HG03354 (cell line): ENCODE measurements at regions not wholly inside any gene's neighbourhood (a gene's known extent, or its start where the extent isn't known, plus 50 kb on each side); places are given as distances from the start of the nearest gene placed in this dataset.

Source experiments
- ATAC-seq: cut with Tn5 transposase; IDR thresholded peaks from one replicate; pipeline ENCODE4 v1.9.1; 2021; ENCODE audit warnings: mild to moderate bottlenecking; ENCODE audit not compliant: unreplicated experiment, poor library complexity, severe bottlenecking

- no peak for ATAC-seq
Measured at GRCh38 chr5:156124708-156125107, 202.3 kb upstream of the SGCD start.

GRCh38 chr5:156125118-156125517, 201.8 kb upstream of the SGCD start:
- no peak for ATAC-seq

DNA sequence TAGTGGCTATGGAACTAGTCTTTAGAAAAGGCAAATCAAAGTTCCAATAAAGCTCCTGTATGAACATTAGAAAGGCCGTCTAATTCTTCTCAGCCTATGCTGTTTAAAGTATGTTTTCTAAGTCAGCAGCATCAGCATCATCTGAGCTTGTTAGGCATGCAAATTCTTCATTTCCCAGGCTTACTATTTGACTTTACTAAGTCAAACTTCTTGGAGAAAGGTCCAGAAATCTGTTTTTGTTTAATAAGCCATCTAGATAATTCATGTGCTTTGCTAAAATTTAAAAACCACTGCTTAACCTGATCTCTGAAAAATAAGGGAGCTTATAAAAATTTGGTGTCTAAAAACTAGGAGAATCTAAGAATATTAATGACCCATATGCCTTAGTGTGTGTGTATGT, 200.2 kb upstream of the SGCD start:
- ATAC-seq = no peak

- ATAC-seq = no peak
Measured at GRCh38 chr5:156128026-156128425, 198.9 kb upstream of the SGCD start.

DNA sequence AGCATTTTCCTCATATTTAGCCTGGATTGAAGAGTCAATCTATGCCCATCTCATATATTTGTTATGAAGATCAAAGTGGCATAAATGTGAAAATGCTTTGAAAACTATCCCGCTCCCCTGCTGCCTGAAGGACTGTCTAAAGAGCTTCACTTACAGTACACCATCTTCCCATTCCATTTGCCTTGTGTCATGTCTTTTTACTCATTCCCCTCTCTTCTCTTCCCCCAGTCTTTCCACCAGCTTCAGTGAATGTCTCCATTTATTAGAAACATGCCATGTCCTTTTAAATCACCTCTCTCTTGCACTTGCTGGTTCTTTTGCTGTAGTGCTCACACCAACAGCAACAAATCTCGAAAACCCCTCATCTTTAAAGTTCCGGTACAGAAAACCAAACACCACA, 192.7 kb upstream of the SGCD start:
- ATAC-seq = no peak

GRCh38 chr5:156135531-156135930, 191.4 kb upstream of the SGCD start:
- no peak for ATAC-seq

DNA sequence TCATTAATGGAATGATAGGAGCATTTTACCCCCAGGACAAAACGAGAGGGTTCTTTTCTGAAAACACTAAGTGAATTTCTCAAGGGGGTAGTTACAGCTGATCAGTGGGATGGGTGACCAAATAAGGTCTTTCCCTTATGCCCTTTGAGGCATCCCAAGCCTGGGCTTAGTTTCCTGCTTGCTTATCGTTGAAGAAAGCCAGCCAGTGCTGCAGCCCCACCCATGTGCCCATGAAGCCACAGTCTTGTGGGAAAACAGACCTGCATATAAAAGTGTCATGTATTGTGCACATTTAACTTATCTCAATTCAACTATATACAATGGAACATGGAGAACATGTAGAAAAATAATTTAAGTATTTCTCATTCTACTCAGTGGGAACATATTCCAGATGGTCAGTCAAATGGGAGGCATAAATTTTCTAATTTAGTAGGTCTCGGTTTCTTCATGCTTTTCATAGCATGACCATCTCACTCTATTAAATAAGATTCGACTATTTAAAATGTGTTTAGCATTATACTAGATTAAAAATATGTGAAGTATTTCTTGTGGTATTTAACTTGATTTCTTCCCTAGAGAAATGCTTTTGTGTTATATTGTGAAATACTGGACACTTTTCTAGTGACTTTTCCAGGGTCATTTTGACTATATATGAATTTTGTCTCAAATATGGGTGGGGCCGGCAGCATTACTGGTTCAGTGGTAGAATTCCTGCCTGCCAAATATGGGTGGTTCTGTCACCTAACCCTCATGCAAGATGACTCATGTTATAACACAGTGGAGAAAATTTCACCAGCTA, 189.7 kb upstream of the SGCD start:
- no peak for ATAC-seq

- no peak for ATAC-seq
Measured at GRCh38 chr5:156142867-156143266, 184.1 kb upstream of the SGCD start.

DNA sequence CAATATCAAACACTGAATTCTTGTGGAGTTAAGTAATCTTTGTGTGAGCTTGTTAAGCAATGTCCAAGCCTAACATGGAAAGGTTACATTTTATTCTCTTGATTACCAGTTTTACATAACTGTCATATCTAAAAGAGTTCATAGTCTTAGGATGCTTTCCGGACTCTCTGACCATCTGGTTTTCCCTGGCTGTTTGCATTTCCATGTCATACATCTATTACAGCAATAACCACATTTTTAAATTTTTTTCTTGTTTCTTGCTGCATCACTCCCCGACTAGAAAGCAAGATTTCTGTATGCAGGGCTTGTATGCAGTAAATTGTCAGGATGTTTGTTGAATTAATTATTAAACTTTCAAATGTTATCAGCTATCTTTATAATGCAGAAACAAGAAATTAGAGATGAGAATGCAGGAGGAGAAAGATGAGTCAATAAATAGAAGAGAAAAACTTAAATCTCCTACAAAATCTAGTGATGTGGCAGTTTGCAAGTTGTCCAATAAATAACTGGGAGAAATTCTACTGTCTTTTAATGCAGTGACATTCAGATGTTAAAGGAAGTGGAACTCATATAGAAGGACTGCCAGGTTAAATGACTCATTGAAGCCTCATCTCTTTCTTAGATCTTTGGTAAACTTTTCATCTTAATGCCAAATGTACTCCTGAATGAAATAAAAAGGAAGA, 179.6 kb upstream of the SGCD start:
- no peak for ATAC-seq

DNA sequence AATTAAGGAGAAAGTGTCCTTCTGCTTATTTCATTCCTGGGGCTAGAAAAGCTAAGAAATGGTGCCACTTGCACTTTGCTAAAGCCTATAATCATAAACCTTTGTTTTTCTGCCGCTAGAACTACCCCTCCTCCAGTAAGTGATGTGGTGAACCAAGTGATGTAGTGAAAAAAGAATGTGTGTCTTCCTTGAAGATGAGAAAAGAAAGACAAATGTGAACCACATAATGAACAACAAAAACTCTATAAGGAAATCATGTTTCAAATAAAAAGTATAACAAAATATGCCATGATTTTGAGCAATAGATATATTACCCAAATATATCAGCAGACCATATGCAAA, 179.0 kb upstream of the SGCD start:
- no peak for ATAC-seq

DNA sequence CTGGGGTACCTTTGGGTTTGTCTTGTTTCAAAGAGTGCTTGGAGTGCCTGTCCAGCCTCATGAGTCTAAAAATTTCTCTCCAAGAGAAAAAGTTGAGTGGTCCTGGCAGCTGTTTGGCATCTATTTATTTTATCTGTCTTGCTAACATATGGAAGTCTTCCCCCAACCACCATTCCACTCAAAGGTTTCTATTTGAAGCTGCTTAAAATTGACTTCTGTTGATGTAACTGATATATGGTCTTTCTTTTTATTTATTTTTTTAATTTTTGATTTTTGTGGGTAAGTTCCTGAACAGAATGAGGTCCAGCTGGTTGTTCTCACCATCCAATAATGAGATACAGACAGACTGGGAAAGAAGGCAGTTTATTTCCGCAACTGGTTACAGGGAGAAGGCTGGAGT, 178.7 kb upstream of the SGCD start:
- no peak for ATAC-seq

DNA sequence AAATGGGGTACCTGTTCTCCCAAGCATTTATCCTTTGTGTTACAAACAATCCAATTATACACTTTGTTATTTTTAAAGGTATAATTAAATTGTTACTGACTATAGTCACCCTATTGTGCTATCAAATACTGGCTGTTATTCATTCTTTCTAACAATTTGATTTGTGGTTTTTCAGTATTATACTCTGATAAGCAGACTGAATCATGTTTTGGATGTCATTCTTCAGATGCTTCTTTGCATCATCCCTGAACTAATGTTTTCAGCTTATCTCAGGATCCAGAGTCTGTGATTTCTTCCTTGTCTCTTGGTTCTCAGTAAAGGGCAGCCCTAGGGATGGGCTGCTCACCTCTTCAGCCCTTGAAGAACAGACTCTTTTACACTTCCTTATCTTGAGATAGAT, 177.8 kb upstream of the SGCD start:
- ATAC-seq = no peak

GRCh38 chr5:156153602-156154001, 173.4 kb upstream of the SGCD start:
- ATAC-seq = no peak

DNA sequence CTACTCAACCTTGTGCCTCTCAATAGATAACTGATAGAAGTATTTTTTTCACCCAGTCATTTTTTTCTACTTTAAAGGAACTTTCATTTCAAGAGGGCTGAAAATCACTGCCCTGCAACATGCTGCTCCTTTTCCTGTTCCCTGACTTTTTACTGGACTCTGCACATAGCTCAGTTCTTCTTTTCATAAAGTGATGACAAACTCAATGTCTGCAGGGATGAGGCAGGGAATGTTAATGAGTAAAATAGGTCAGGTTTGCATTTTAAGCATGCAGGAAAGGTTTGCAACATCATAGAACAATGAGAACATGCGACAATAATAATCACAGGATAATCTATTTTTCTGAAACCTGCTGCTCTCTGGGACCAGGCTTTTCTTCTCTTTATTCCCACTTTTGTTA, 172.2 kb upstream of the SGCD start:
- no peak for ATAC-seq

DNA sequence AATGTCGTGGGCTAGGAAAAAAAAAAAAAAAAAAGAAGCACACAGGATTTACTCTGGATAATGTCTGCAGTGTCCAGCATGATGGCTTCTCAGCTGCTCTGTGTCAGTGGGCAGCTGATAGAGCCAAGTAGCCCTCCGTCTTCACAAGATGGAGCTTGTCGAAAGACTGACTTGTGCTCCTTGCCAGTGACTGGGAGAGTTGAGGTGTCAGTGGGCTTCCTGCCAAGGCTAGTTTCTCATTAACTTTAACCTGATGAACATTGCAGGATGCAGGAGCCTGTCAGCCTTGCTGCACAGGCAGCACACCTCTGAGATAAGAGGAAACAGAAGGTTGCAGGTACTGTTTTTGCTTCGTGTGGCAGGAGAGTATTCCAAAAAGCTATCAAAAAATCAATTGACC, 171.4 kb upstream of the SGCD start:
- ATAC-seq = no peak

DNA sequence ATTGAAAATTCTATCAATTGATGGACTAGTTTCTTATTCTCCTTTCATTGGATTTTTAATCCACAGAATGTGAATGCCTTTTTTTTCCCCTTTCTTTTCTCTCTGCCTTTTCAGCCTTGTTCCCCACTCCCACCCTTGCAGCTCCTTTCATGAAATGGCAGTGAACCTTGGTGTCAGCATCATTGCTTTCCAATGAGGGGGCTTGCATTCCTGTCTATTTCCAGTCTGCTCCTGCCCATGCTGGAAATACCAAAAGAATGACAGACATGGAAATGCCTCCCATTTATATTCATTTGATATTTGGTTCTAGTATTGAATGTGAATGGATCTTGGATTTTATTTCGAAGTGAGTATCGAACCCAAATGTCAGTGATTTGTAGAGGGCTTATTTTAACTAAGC, 162.7 kb upstream of the SGCD start:
- ATAC-seq = no peak

DNA sequence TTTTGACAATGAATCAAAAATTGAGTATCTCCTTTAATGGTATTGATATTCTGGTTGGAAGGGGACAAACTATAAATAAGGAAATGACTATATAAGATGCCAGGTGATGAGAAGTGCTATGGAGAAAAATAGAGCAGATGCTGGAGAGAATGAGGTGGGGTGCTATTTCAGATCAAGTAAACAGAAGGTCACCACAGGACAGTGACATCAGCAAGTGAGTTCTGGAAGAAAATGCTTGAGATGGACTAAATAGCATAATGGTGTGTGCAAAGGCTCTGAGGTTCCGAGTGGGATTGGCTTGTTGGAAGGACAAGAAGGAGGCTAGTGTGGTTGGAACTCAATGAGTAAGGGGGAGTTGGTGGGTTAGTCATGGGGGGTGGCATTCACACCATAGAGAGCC, 157.5 kb upstream of the SGCD start:
- no peak for ATAC-seq

- ATAC-seq = no peak
Measured at GRCh38 chr5:156170351-156170961, 156.5 kb upstream of the SGCD start.

- ATAC-seq = no peak
Measured at GRCh38 chr5:156174225-156174624, 152.7 kb upstream of the SGCD start.

DNA sequence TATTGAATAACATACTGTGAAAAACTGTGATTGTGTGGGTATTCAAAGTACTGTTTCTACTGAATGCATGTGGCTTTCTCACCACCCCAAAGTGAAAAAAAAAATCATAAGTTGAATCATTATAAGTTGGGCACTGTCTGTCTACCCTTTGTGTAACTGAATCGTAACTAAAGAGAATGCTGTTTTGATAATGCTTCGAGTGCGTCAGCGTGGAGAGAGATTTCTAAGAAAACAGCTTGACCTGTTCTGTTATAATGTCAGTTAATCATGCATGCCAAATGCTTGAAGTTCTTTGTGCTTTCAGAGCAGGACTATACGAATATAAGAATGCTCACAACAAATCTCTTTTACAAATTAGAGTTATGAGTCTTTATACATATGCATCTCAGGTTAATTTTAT, 148.8 kb upstream of the SGCD start:
- ATAC-seq = no peak

DNA sequence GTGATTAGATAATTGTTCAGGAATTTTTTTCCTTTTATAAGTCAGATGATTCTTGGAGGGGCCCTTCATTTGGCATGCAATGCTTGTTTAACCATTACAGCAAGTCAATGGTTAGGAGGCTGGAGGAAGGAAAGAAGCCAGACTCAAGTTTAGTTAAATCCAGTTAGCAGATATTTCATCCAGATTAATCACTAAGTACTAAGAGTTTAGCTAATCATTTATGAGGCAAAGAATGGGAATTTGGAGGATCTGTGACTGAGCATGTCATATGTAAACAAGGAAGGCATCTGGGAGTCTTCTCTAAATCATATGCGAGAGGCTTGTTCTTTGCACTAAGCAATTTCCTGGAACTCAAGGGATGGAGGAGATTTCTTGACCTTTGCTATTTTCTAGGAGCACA, 145.3 kb upstream of the SGCD start:
- no peak for ATAC-seq
